ENCODE measurements at regions not wholly inside any gene's neighbourhood (a gene's known extent, or its start where the extent isn't known, plus 50 kb on each side); places are given as distances from the start of the nearest gene placed in this dataset.

DNA sequence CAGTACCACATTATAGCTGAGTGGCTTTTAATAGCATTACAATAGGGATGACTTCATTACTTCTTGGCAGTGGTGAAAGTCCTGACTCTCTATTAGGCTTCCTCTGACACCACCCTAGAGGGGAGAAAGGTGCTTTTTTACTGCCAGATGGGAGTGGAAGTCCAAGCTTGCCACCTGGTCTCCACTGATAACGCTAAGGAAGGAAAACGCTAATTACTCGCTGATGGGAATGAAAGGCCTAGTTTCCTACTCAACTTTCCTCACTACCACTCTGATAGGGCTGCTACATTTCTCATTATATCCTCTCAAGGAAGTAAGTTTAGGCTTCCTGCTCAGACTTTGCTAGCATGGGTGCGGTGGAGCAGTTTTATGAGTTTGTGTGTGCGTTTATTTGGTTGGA, 62.3 kb upstream of the PAGE3 start:
- intact Hi-C loops (cut with DNase I; ENCODE audit: low total_unique reads) = no loop called here
- WGBS, 2 donors = 65 to 76% methylated on average over 5 of the region's 5 CpGs
- TF ChIP-seq POLR2A (IDR thresholded peaks at IDR 0.05) = no peak
- TF ChIP-seq, protein P1, sequence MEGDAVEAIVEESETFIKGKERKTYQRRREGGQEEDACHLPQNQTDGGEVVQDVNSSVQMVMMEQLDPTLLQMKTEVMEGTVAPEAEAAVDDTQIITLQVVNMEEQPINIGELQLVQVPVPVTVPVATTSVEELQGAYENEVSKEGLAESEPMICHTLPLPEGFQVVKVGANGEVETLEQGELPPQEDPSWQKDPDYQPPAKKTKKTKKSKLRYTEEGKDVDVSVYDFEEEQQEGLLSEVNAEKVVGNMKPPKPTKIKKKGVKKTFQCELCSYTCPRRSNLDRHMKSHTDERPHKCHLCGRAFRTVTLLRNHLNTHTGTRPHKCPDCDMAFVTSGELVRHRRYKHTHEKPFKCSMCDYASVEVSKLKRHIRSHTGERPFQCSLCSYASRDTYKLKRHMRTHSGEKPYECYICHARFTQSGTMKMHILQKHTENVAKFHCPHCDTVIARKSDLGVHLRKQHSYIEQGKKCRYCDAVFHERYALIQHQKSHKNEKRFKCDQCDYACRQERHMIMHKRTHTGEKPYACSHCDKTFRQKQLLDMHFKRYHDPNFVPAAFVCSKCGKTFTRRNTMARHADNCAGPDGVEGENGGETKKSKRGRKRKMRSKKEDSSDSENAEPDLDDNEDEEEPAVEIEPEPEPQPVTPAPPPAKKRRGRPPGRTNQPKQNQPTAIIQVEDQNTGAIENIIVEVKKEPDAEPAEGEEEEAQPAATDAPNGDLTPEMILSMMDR (IDR thresholded peaks at IDR 0.05) = no peak
- DNase-seq (ENCODE audit: low spot score in 2 of 2) = no peak
- H3K4me3 ChIP-seq (ENCODE audit: low read depth, poor library complexity, severe bottlenecking) = no peak overlapping the region

DNA sequence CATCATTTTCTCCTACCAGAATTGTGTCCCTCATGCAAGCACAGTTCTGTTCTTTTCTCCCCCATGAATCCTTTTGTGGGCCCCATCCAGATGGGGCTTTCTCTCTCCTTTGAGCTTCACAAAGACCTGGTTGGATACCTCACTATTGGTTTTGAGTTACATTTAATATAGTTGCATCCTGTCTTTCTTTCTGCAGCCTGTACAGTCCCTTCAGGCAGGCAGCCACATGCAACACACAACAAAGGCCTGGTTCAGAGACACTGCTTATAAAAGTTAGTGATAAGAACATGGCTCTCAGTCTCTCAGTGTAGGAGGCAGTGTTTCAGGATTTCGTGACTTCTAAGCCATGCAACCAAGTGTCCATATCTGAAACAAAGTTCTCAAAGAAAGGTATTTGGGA, 70.6 kb upstream of the PAGE3 start:
- intact Hi-C loops (cut with DNase I; ENCODE audit: low total_unique reads) = no loop called here
- no peak for DNase-seq (ENCODE audit: low spot score in 2 of 2)
- TF ChIP-seq, protein P1 (IDR thresholded peaks at IDR 0.05) = no peak
- no peak for TF ChIP-seq POLR2A (IDR thresholded peaks at IDR 0.05)
- no peak overlapping the region for H3K4me3 ChIP-seq (ENCODE audit: low read depth, poor library complexity, severe bottlenecking)
- WGBS, 2 donors = 50 to 71% methylated on average over 1 of the region's 1 CpG

- intact Hi-C loops (cut with DNase I; ENCODE audit: low total_unique reads) = no loop called here
- no peak for DNase-seq (ENCODE audit: low spot score in 2 of 2)
- TF ChIP-seq, protein P1 (IDR thresholded peaks at IDR 0.05) = no peak
- no peak for TF ChIP-seq POLR2A (IDR thresholded peaks at IDR 0.05)
- H3K4me3 ChIP-seq (ENCODE audit: low read depth, poor library complexity, severe bottlenecking) = no peak overlapping the region
Observed at GRCh38 chrX:55336176-55336575, 71.5 kb upstream of the PAGE3 start.

GRCh38 chrX:55340896-55341433, 76.2 kb upstream of the PAGE3 start:
- H3K4me3 ChIP-seq (ENCODE audit: low read depth, poor library complexity, severe bottlenecking) = no peak overlapping the region
- DNase-seq (ENCODE audit: low spot score in 2 of 2) = no peak
- WGBS, 2 donors = 66 to 83% methylated on average over 4 of the region's 4 CpGs
- TF ChIP-seq, protein P1 (IDR thresholded peaks at IDR 0.05) = no peak
- no peak for TF ChIP-seq POLR2A (IDR thresholded peaks at IDR 0.05)
- intact Hi-C loops (cut with DNase I; ENCODE audit: low total_unique reads) = no loop called here

DNA sequence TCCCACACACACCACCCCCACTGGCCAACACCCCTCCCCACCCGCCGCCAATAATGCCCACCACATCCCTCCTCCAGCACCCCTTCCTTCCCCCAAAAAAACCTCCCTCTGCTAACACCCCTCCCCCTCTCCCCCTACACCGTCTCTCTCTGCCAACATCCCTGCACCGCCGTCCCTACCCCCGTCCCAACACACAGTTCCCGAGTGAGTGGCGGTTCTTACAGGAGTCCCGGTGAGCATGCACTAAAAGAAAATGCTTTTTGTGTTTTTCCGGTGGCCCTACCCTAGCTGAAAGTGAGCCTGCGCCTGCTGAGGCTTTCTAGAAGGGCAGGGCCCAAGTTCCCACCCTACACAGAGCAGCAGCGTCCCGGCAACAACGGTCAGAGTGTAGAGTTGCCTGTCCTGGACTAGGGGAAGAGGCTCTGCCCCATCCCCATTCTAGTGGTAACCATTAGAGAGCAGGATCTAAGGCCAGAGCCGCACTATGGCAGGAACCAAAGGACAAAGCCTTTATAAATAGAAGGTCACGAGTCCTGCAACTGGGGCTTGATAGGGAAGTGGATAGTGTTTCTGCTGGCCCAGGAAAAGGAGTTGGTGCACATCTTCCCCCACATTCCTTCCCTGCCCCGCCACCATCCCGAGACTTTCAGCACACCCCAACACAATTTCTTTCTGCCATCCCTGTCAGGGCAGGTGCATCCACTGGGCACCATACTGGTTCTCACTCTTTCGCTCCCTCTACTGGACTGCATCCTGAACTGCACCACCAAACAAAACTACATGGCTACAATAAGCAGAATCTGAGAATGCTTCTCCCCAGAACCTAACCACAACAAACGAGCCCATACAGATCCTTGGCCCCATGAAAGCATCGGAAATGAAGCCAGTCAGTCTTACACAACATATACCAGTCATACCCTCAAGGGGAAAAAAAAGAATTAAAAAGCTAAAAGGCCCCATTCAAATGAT, 78.1 kb upstream of the PAGE3 start:
- no peak for TF ChIP-seq POLR2A (IDR thresholded peaks at IDR 0.05)
- TF ChIP-seq, protein P1 (IDR thresholded peaks at IDR 0.05) = no peak
- DNase-seq (ENCODE audit: low spot score in 2 of 2) = peak in 1 of 2 donors; percentile 13
- 43 to 47% methylated on average over 17 to 21 of the region's 21 CpGs for WGBS, 2 donors
- H3K4me3 ChIP-seq (ENCODE audit: low read depth, poor library complexity, severe bottlenecking) = no peak overlapping the region
- intact Hi-C loops (cut with DNase I; ENCODE audit: low total_unique reads) = no loop called here

Measured in lower leg skin (tissue), 4 donors.